Panc1 (cell line): ENCODE measurements at regions not wholly inside any gene's neighbourhood (a gene's known extent, or its start where the extent isn't known, plus 50 kb on each side); places are given as distances from the start of the nearest gene placed in this dataset.

ENCODE experiments used
- ATAC-seq: fragments of 200-7000 bp; cut with Tn5 transposase; 2 replicates; pipeline ENCODE4 v1.9.1; 2020; ENCODE audit warnings: mild to moderate bottlenecking, moderate library complexity
- BruUV-seq: library from RNA; stranded (reverse); fragments of 400-500 nt; replicated peaks from 2 replicates; lab custom pipeline; 2021; lab: Mats Ljungman, UMichigan
- CTCF ChIA-PET: fragments of 300-600 bp; sonication (Branson Sonifier 250); formaldehyde crosslinking; loops from one replicate; lab custom pipeline; 2022; ENCODE audit warnings: antibody characterized with exemption; lab: Charles Lee
- POLR2A ChIA-PET: fragments of 300-600 bp; sonication (Branson Sonifier 250); formaldehyde crosslinking; loops from one replicate; lab custom pipeline; 2022; ENCODE audit warnings: antibody characterized with exemption; lab: Charles Lee
- DNase-seq: peaks from one replicate; pipeline ENCODE4 v3.0.0-alpha.2; 2010; ENCODE audit warnings: low read depth, low spot score
- H3K27ac ChIP-seq: 2 replicates; pipeline ENCODE4 v1.5.1; 2011; ENCODE audit warnings: mild to moderate bottlenecking, low read length, inconsistent platforms
- H3K27me3 ChIP-seq: fragments of 200-500 bp; sonication (Bioruptor generic); 2 replicates; pipeline ENCODE4 v1.6.0; 2014; ENCODE audit warnings: low read length, inconsistent platforms; ENCODE audit not compliant: control insufficient read depth, insufficient read depth
- H3K36me3 ChIP-seq: fragments of 200-500 bp; sonication (Bioruptor generic); 2 replicates; pipeline ENCODE4 v1.5.1; 2014; ENCODE audit warnings: inconsistent platforms, mild to moderate bottlenecking, low read length, moderate library complexity; ENCODE audit not compliant: control insufficient read depth, insufficient read depth
- H3K4me1 ChIP-seq: 2 replicates; pipeline ENCODE4 v1.5.1; 2011; ENCODE audit warnings: inconsistent platforms, mild to moderate bottlenecking, low read length, moderate library complexity; ENCODE audit not compliant: control insufficient read depth, insufficient read depth
- H3K4me3 ChIP-seq, 2 experiments: 2 replicates each; pipeline ENCODE4 v1.5.1; 2011 to 2012; ENCODE audit warnings: low read depth in 2 of 2, low read length in 2 of 2, mild to moderate bottlenecking in 2 of 2, inconsistent platforms in 1 of 2, moderate library complexity in 1 of 2
- H3K9me3 ChIP-seq: fragments of 200-500 bp; sonication (Bioruptor generic); 2 replicates; pipeline ENCODE4 v1.5.1; 2014; ENCODE audit warnings: low read depth, mild to moderate bottlenecking, inconsistent platforms, low read length, moderate library complexity; ENCODE audit not compliant: control insufficient read depth, insufficient read depth
- POLR2AphosphoS5 ChIP-seq: IDR thresholded peaks from 2 replicates; pipeline ENCODE4 v1.6.1; 2012; ENCODE audit warnings: mild to moderate bottlenecking, low read depth, low read length, moderate library complexity
- SIN3A ChIP-seq: IDR thresholded peaks from 2 replicates; pipeline ENCODE4 v1.6.1; 2012; ENCODE audit warnings: low read depth, mild to moderate bottlenecking, low read length, moderate library complexity, borderline replicate concordance; ENCODE audit not compliant: insufficient read depth
- TCF7L2 ChIP-seq: IDR thresholded peaks from 2 replicates; pipeline ENCODE4 v1.6.1; 2011; ENCODE audit warnings: mild to moderate bottlenecking, low read depth, low read length, inconsistent platforms
- in situ Hi-C: cut with HindIII; loops from 2 replicates; pipeline ENCODE4 v1.10.0; 2016; ENCODE audit warnings: low sequenced_read_pairs, low pct_unique_long_range_greater_than_20kb
- intact Hi-C: fragments of 100-400 bp; cut with micrococcal nuclease; formaldehyde crosslinking; loops from one replicate; pipeline ENCODE4 v1.10.0; 2022; ENCODE audit not compliant: unreplicated experiment
- TF ChIP-seq, protein P1 (sequence below): fragments of 450-650 bp; IDR thresholded peaks from 2 replicates; pipeline ENCODE4 v1.5.1; 2017; ENCODE audit warnings: mild to moderate bottlenecking
- TF ChIP-seq, protein P2 (sequence below), 2 experiments: IDR thresholded peaks; 2 replicates each; pipeline ENCODE4 v1.6.1; 2011 to 2012; ENCODE audit warnings: low read depth in 2 of 2, control low read depth in 1 of 2, low read length in 1 of 2, mild to moderate bottlenecking in 1 of 2, moderate library complexity in 1 of 2; ENCODE audit not compliant: insufficient read depth in 1 of 2

GRCh38 chr15:61682891-61683735 is 377.1 kb downstream of the VPS13C start:
- CTCF ChIA-PET, result no interaction called here
- in situ Hi-C loops (no loop called here), intact Hi-C loops (no loop called here)
- no peaks in the 10 kb centered on the region for H3K36me3 ChIP-seq
- POLR2A ChIA-PET, result no interaction called here
- no peak overlapping the region for H3K27ac ChIP-seq
- H3K27me3 ChIP-seq, result no peaks in the 10 kb centered on the region
- no peaks in the 10 kb centered on the region for H3K4me1 ChIP-seq
- TF ChIP-seq SIN3A (no peak), POLR2AphosphoS5 (no peak), TCF7L2 (no peak)
- TF ChIP-seq, protein P1, sequence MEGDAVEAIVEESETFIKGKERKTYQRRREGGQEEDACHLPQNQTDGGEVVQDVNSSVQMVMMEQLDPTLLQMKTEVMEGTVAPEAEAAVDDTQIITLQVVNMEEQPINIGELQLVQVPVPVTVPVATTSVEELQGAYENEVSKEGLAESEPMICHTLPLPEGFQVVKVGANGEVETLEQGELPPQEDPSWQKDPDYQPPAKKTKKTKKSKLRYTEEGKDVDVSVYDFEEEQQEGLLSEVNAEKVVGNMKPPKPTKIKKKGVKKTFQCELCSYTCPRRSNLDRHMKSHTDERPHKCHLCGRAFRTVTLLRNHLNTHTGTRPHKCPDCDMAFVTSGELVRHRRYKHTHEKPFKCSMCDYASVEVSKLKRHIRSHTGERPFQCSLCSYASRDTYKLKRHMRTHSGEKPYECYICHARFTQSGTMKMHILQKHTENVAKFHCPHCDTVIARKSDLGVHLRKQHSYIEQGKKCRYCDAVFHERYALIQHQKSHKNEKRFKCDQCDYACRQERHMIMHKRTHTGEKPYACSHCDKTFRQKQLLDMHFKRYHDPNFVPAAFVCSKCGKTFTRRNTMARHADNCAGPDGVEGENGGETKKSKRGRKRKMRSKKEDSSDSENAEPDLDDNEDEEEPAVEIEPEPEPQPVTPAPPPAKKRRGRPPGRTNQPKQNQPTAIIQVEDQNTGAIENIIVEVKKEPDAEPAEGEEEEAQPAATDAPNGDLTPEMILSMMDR, result no peak
- TF ChIP-seq, protein P2, sequence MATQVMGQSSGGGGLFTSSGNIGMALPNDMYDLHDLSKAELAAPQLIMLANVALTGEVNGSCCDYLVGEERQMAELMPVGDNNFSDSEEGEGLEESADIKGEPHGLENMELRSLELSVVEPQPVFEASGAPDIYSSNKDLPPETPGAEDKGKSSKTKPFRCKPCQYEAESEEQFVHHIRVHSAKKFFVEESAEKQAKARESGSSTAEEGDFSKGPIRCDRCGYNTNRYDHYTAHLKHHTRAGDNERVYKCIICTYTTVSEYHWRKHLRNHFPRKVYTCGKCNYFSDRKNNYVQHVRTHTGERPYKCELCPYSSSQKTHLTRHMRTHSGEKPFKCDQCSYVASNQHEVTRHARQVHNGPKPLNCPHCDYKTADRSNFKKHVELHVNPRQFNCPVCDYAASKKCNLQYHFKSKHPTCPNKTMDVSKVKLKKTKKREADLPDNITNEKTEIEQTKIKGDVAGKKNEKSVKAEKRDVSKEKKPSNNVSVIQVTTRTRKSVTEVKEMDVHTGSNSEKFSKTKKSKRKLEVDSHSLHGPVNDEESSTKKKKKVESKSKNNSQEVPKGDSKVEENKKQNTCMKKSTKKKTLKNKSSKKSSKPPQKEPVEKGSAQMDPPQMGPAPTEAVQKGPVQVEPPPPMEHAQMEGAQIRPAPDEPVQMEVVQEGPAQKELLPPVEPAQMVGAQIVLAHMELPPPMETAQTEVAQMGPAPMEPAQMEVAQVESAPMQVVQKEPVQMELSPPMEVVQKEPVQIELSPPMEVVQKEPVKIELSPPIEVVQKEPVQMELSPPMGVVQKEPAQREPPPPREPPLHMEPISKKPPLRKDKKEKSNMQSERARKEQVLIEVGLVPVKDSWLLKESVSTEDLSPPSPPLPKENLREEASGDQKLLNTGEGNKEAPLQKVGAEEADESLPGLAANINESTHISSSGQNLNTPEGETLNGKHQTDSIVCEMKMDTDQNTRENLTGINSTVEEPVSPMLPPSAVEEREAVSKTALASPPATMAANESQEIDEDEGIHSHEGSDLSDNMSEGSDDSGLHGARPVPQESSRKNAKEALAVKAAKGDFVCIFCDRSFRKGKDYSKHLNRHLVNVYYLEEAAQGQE (IDR thresholded peaks at IDR 0.05; ENCODE audit: insufficient read depth in 1 of 2, low read depth in 2 of 2, low read length in 1 of 2), result no peak
- no peak overlapping the region for H3K4me3 ChIP-seq
- no peak for DNase-seq
- no TSS peak for BruUV-seq
- ATAC-seq, result no peak
- H3K9me3 ChIP-seq, result no peaks in the 10 kb centered on the region

- no TSS peak for BruUV-seq
- ChIA-PET POLR2A (no interaction called here), CTCF (no interaction called here)
- ATAC-seq (no peak), DNase-seq (no peak)
- TF ChIP-seq TCF7L2, result no peak
- TF ChIP-seq POLR2AphosphoS5, result no peak
- TF ChIP-seq, protein P2 (IDR thresholded peaks at IDR 0.05; ENCODE audit: insufficient read depth in 1 of 2, low read depth in 2 of 2, low read length in 1 of 2), result no peak
- TF ChIP-seq, protein P1, result no peak
- Histone ChIP-seq H3K9me3 (no peaks in the 10 kb centered on the region), H3K27ac (no peak overlapping the region), H3K36me3 (no peaks in the 10 kb centered on the region), H3K4me3 (no peak overlapping the region), H3K4me1 (no peaks in the 10 kb centered on the region), H3K27me3 (no peaks in the 10 kb centered on the region; the same call in 1 of the 2 replicates)
- intact Hi-C loops, result no loop called here
- in situ Hi-C loops, result no loop called here
Measured at GRCh38 chr15:61681676-61682075, 378.6 kb downstream of the VPS13C start.
